Endothelial cell of umbilical vein (primary cell): ENCODE measurements at regions not wholly inside any gene's neighbourhood (a gene's known extent, or its start where the extent isn't known, plus 50 kb on each side); places are given as distances from the start of the nearest gene placed in this dataset.

Experiments used
- BruUV-seq: library from RNA; stranded (reverse); fragments of 400-500 nt; replicated peaks from 2 replicates; lab custom pipeline; 2021; lab: Mats Ljungman, UMichigan
- CTCF ChIA-PET: fragments of 300-600, 350-600 bp; sonication (Branson Sonifier 250); formaldehyde crosslinking; loops from one replicate; lab custom pipeline; 2021; ENCODE audit warnings: antibody characterized with exemption, inconsistent platforms; lab: Charles Lee
- POLR2A ChIA-PET: fragments of 300-600, 350-600 bp; sonication (Branson Sonifier 250); formaldehyde crosslinking; loops from one replicate; lab custom pipeline; 2021; ENCODE audit warnings: antibody characterized with exemption, inconsistent platforms; lab: Charles Lee
- DNase-seq: peaks from one replicate; pipeline ENCODE4 v3.0.0-alpha.2; 2011; ENCODE audit warnings: low read depth, low spot score
- FAIRE-seq: peaks from 2 replicates; lab custom pipeline; 2011; peaks lifted over from hg19 to GRCh38; lab: Jason Lieb, UNC
- H2AFZ ChIP-seq: 2 replicates; pipeline ENCODE4 v1.6.0; 2012; ENCODE audit warnings: low read depth, low read length, control low read depth, inconsistent platforms
- H3K27ac ChIP-seq: 2 replicates; pipeline ENCODE4 v1.5.1; 2011; ENCODE audit warnings: low read depth, mild to moderate bottlenecking, control low read depth, low read length, moderate library complexity; ENCODE audit not compliant: insufficient read depth
- H3K27me3 ChIP-seq, 2 experiments: 2 replicates each; pipeline versions ENCODE4 v1.6.0 to v1.6.1; 2011; ENCODE audit warnings: low read length in 2 of 2, mixed read lengths in 1 of 2; ENCODE audit not compliant: control insufficient read depth in 2 of 2, insufficient read depth in 2 of 2
- H3K36me3 ChIP-seq, 2 experiments: 2 replicates in 1 of 2; 3 replicates in 1 of 2; pipeline ENCODE4 v1.5.1; 2011; ENCODE audit warnings: low read length in 2 of 2, mild to moderate bottlenecking in 1 of 2, moderate library complexity in 1 of 2; ENCODE audit not compliant: control insufficient read depth in 2 of 2, insufficient read depth in 2 of 2; ENCODE audit errors: extremely low read depth in 1 of 2
- H3K4me1 ChIP-seq: 3 replicates; pipeline ENCODE4 v1.5.1; 2011; ENCODE audit warnings: mild to moderate bottlenecking, low read length; ENCODE audit not compliant: control insufficient read depth, insufficient read depth; ENCODE audit errors: extremely low read depth
- H3K4me2 ChIP-seq: 2 replicates; pipeline ENCODE4 v1.6.1; 2011; ENCODE audit warnings: low read length, control low read depth, mixed read lengths; ENCODE audit not compliant: insufficient read depth
- H3K4me3 ChIP-seq, 3 experiments: fragments of 200-600 bp in 1 of 3; sonication (generic), shearing (Covaris generic) in 1 of 3; replicated peaks in 1 of 3; 2 replicates each; pipeline ENCODE4 v1.5.1; 2011 to 2016; ENCODE audit warnings: control low read depth in 3 of 3, low read length in 3 of 3, mild to moderate bottlenecking in 2 of 3, inconsistent platforms in 1 of 3, low read depth in 1 of 3, moderate library complexity in 1 of 3; ENCODE audit not compliant: insufficient read depth in 1 of 3
- H3K79me2 ChIP-seq: 2 replicates; pipeline ENCODE4 v1.6.0; 2012; ENCODE audit warnings: low read length, inconsistent platforms; ENCODE audit not compliant: control insufficient read depth, insufficient read depth
- H3K9ac ChIP-seq: replicated peaks from 2 replicates; pipeline ENCODE3; 2011; ENCODE audit warnings: low read length, control low read depth; ENCODE audit not compliant: insufficient read depth; ENCODE audit errors: extremely low read depth
- H3K9me1 ChIP-seq: replicated peaks from 3 replicates; pipeline ENCODE4 v1.6.0; 2011; ENCODE audit warnings: mild to moderate bottlenecking, low read length; ENCODE audit not compliant: control insufficient read depth, insufficient read depth; ENCODE audit errors: extremely low read depth
- H3K9me3 ChIP-seq: replicated peaks from 2 replicates; pipeline ENCODE4 v1.5.1; 2012; ENCODE audit warnings: low read length, inconsistent platforms; ENCODE audit not compliant: control insufficient read depth, insufficient read depth
- H4K20me1 ChIP-seq: replicated peaks from 2 replicates; pipeline ENCODE3; 2011; ENCODE audit warnings: mild to moderate bottlenecking, low read length; ENCODE audit not compliant: control insufficient read depth, insufficient read depth; ENCODE audit errors: extremely low read depth
- CTCF ChIP-seq, 2 donors: IDR thresholded peaks; 1 replicate in 1 of 2; 2 replicates in 1 of 2; pipeline ENCODE4 v1.5.1; 2011; ENCODE audit warnings: low read length in 2 of 2, mild to moderate bottlenecking in 2 of 2, moderate library complexity in 2 of 2, control low read depth in 1 of 2, inconsistent platforms in 1 of 2, low read depth in 1 of 2; ENCODE audit not compliant: insufficient read depth in 1 of 2; ENCODE audit errors: extremely low read depth in 1 of 2
- EZH2 ChIP-seq: IDR thresholded peaks from 2 replicates; pipeline ENCODE4 v1.6.1; 2012; ENCODE audit warnings: borderline replicate concordance, low read depth, mild to moderate bottlenecking, moderate library complexity, low read length, inconsistent platforms; ENCODE audit not compliant: severe bottlenecking
- FOS ChIP-seq: IDR thresholded peaks from 2 replicates; pipeline ENCODE4 v1.6.1; 2011; ENCODE audit warnings: mild to moderate bottlenecking, low read length, moderate library complexity, borderline replicate concordance; ENCODE audit not compliant: insufficient read depth
- GATA2 ChIP-seq: IDR thresholded peaks from 2 replicates; pipeline ENCODE4 v1.7.0; 2011; ENCODE audit warnings: low read depth, mild to moderate bottlenecking, moderate library complexity, mixed read lengths, low read length; ENCODE audit not compliant: insufficient read length, insufficient read depth
- JUN ChIP-seq: IDR thresholded peaks from 2 replicates; pipeline ENCODE4 v1.6.1; 2011; ENCODE audit warnings: borderline replicate concordance, low read depth; ENCODE audit not compliant: insufficient read length, insufficient read depth
- MAX ChIP-seq: IDR thresholded peaks from 2 replicates; pipeline ENCODE4 v1.6.1; 2011; ENCODE audit not compliant: insufficient read depth, insufficient read length
- MYC ChIP-seq: IDR thresholded peaks from one replicate; pipeline ENCODE4 v1.6.1; 2011; ENCODE audit warnings: mild to moderate bottlenecking, low read depth, low read length
- POLR2A ChIP-seq: IDR thresholded peaks from 2 replicates; pipeline ENCODE4 v1.6.1; 2012; ENCODE audit warnings: low read depth, mild to moderate bottlenecking, control low read depth, low read length
- POLR2AphosphoS5 ChIP-seq: IDR thresholded peaks from 2 replicates; pipeline ENCODE4 v1.6.1; 2012; ENCODE audit warnings: low read depth, mild to moderate bottlenecking, control low read depth, low read length, moderate library complexity; ENCODE audit not compliant: insufficient read depth
- dilution Hi-C: fragments of 300-500 bp; cut with MboI; formaldehyde crosslinking; loops from one replicate; pipeline ENCODE4 v1.15.0; 2019; ENCODE audit warnings: low sequenced_read_pairs; ENCODE audit not compliant: extremely low pct_ligation_motif_present
- intact Hi-C: fragments of 100-400 bp; cut with micrococcal nuclease; formaldehyde crosslinking; loops from one replicate; pipeline ENCODE4 v1.10.0; 2022

- DNase-seq (no peak), FAIRE-seq (no peak)
- no peak overlapping the region for H3K4me3 ChIP-seq
- no peak overlapping the region for H2AFZ ChIP-seq
- CTCF ChIA-PET: no interaction called here
- POLR2A ChIA-PET: no interaction called here
- no peak overlapping the region for H3K27ac ChIP-seq
- intact Hi-C loops: no loop called here
- no peaks in the 10 kb centered on the region for H4K20me1 ChIP-seq
- H3K9ac ChIP-seq: no peak overlapping the region
- H3K9me1 ChIP-seq: no peaks in the 10 kb centered on the region
- no peaks in the 10 kb centered on the region for H3K4me1 ChIP-seq
- H3K27me3 ChIP-seq: peaks cover 2 to 4% of the 10 kb centered on the region in 2 experiments
- no peaks in the 10 kb centered on the region for H3K79me2 ChIP-seq
- dilution Hi-C loops: no loop called here
- no peaks in the 10 kb centered on the region for H3K9me3 ChIP-seq
- TF ChIP-seq MAX (no peak), CTCF (IDR thresholded peaks at IDR 0.05; ENCODE audit: extremely low read depth in 1 of 2, insufficient read depth in 1 of 2, low read depth in 1 of 2, low read length in 2 of 2) (no peak)
- no TSS peak for BruUV-seq
- no peaks in the 10 kb centered on the region for H3K36me3 ChIP-seq
- no peak overlapping the region for H3K4me2 ChIP-seq
These were observed 56.0 kb upstream of the FAM20A start for GRCh38 chr17:68657166-68657565.

- H2AFZ ChIP-seq: no peak overlapping the region
These were observed 55.5 kb upstream of the FAM20A start for GRCh38 chr17:68656666-68657065.

More at GRCh38 chr17:68656666-68657065, 55.5 kb upstream of the FAM20A start:
- DNase-seq: no peak
- Histone ChIP-seq H4K20me1 (no peaks in the 10 kb centered on the region), H3K4me3 (no peak overlapping the region), H3K9ac (no peak overlapping the region), H3K9me1 (no peaks in the 10 kb centered on the region), H3K4me1 (no peaks in the 10 kb centered on the region), H3K79me2 (no peaks in the 10 kb centered on the region), H3K27ac (no peak overlapping the region), H3K9me3 (no peaks in the 10 kb centered on the region), H3K36me3 (no peaks in the 10 kb centered on the region), H3K4me2 (no peak overlapping the region), H3K27me3 (peaks cover 2 to 4% of the 10 kb centered on the region in 2 experiments)
- dilution Hi-C loops: no loop called here
- POLR2A ChIA-PET: no interaction called here
- no TSS peak for BruUV-seq
- FAIRE-seq: no peak
- CTCF ChIA-PET: no interaction called here
- TF ChIP-seq POLR2A (no peak), MAX (no peak), POLR2AphosphoS5 (no peak), CTCF (IDR thresholded peaks at IDR 0.05; ENCODE audit: extremely low read depth in 1 of 2, insufficient read depth in 1 of 2, low read depth in 1 of 2, low read length in 2 of 2) (no peak), FOS (no peak), GATA2 (no peak), EZH2 (no peak), MYC (no peak), JUN (no peak)
- intact Hi-C loops: no loop called here
